Upper lobe of left lung (tissue), 6 donors: ENCODE measurements at regions not wholly inside any gene's neighbourhood (a gene's known extent, or its start where the extent isn't known, plus 50 kb on each side); places are given as distances from the start of the nearest gene placed in this dataset.

ENCODE experiments used
- ATAC-seq, 2 donors: fragments of 200-7000 bp; cut with Tn5 transposase; one replicate each; pipeline ENCODE4 v1.9.1; 2022; ENCODE audit warnings: mild to moderate bottlenecking in 2 of 2, moderate library complexity in 2 of 2; ENCODE audit not compliant: low FRiP score in 2 of 2
- DNase-seq, 2 donors: peaks; one replicate each; pipeline ENCODE4 v3.0.0-alpha.2; 2019 to 2020
- H3K27ac ChIP-seq, 4 donors: fragments of 200-600 bp; sonication (generic); one replicate each; pipeline ENCODE4 v1.5.1; 2016 to 2019
- H3K27me3 ChIP-seq, 4 donors: fragments of 200-600 bp; sonication (generic); one replicate each; pipeline ENCODE4 v1.5.1; 2017 to 2019
- H3K36me3 ChIP-seq, 4 donors: fragments of 200-600 bp; sonication (generic); one replicate each; pipeline ENCODE4 v1.5.1; 2016 to 2019
- H3K4me1 ChIP-seq, 4 donors: fragments of 200-600 bp; sonication (generic); one replicate each; pipeline ENCODE4 v1.5.1; 2018 to 2019
- H3K4me3 ChIP-seq, 4 donors: fragments of 200-600 bp; sonication (generic); one replicate each; pipeline ENCODE4 v1.5.1; 2017 to 2019; ENCODE audit warnings: mild to moderate bottlenecking in 2 of 4, moderate library complexity in 1 of 4
- H3K9me3 ChIP-seq, 4 donors: fragments of 200-600 bp; sonication (generic); one replicate each; pipeline ENCODE4 v1.5.1; 2018 to 2019
- CTCF ChIP-seq, 6 experiments: fragments of 450-650 bp in 4 of 6; fragments of 200-600 bp in 2 of 6; sonication (generic) in 2 of 6; IDR thresholded peaks; one replicate each; pipeline ENCODE4 v1.5.1; 2016 to 2019; ENCODE audit warnings: antibody characterized with exemption in 6 of 6
- EP300 ChIP-seq, 4 donors: sonication (generic); formaldehyde crosslinking; IDR thresholded peaks; one replicate each; pipeline ENCODE4 v1.5.1; 2017; ENCODE audit warnings: antibody characterized with exemption in 4 of 4, control low read depth in 2 of 4
- POLR2A ChIP-seq, 4 donors: fragments of 450-650 bp; IDR thresholded peaks; one replicate each; pipeline ENCODE4 v1.5.1; 2016 to 2017; ENCODE audit warnings: antibody characterized with exemption in 4 of 4, mild to moderate bottlenecking in 2 of 4
- POLR2AphosphoS5 ChIP-seq, 2 donors: sonication (generic); formaldehyde crosslinking; IDR thresholded peaks; one replicate each; pipeline ENCODE4 v1.5.1; 2017; ENCODE audit warnings: antibody characterized with exemption in 2 of 2
- WGBS, 2 donors: methylation state at CpG; one replicate each; pipeline ENCODE4 v1.1.5; 2017 to 2018; 5-methylcytosine and 5-hydroxymethylcytosine counted together
- donor health status: DM: no; HTN: no; CAD: no; lungs with moderate emphysema.
- donor health status: DM: no; HTN: yes; CAD: no; lungs with severe emphysema.

GRCh38 chr17:14460516-14461226 lies 159.8 kb downstream of the HS3ST3B1 start:
- no peak for DNase-seq
- WGBS, 2 donors: 74 to 78% methylated on average over 2 of the region's 2 CpGs

GRCh38 chr17:14459955-14460354 lies 159.1 kb downstream of the HS3ST3B1 start:
- no peaks in the 10 kb centered on the region for H3K27me3 ChIP-seq
- H3K4me3 ChIP-seq: no peak overlapping the region
- H3K4me1 ChIP-seq: no peaks in the 10 kb centered on the region
- TF ChIP-seq POLR2A (IDR thresholded peaks at IDR 0.05) (no peak), EP300 (IDR thresholded peaks at IDR 0.05) (no peak), POLR2AphosphoS5 (IDR thresholded peaks at IDR 0.05) (no peak)
- no peak for ATAC-seq
- no peaks in the 10 kb centered on the region for H3K9me3 ChIP-seq
- no peak for DNase-seq
- 73% methylated on average over 5 of the region's 5 CpGs for WGBS, 2 donors
- no peak overlapping the region for H3K27ac ChIP-seq
- no peaks in the 10 kb centered on the region for H3K36me3 ChIP-seq

More at GRCh38 chr17:14460516-14461226, 159.8 kb downstream of the HS3ST3B1 start:
- H3K36me3 ChIP-seq: no peaks in the 10 kb centered on the region
- TF ChIP-seq POLR2A (IDR thresholded peaks at IDR 0.05) (no peak), POLR2AphosphoS5 (IDR thresholded peaks at IDR 0.05) (no peak), CTCF (IDR thresholded peaks at IDR 0.05) (no peak), EP300 (IDR thresholded peaks at IDR 0.05) (no peak)
- no peak for ATAC-seq
- H3K9me3 ChIP-seq: no peaks in the 10 kb centered on the region
- H3K27me3 ChIP-seq: no peaks in the 10 kb centered on the region
- no peak overlapping the region for H3K4me3 ChIP-seq
- H3K4me1 ChIP-seq: no peaks in the 10 kb centered on the region
- H3K27ac ChIP-seq: no peak overlapping the region

GRCh38 chr17:14458724-14459123 lies 157.8 kb downstream of the HS3ST3B1 start:
- H3K27ac ChIP-seq: no peak overlapping the region
- no peaks in the 10 kb centered on the region for H3K4me1 ChIP-seq
- H3K4me3 ChIP-seq: no peak overlapping the region
- no peak for TF ChIP-seq POLR2AphosphoS5 (IDR thresholded peaks at IDR 0.05)
- no peak for TF ChIP-seq EP300 (IDR thresholded peaks at IDR 0.05)
- no peak for TF ChIP-seq POLR2A (IDR thresholded peaks at IDR 0.05)
- no peak for TF ChIP-seq CTCF (IDR thresholded peaks at IDR 0.05)
- H3K36me3 ChIP-seq: no peaks in the 10 kb centered on the region
- ATAC-seq (no peak), DNase-seq (no peak)
- H3K27me3 ChIP-seq: no peaks in the 10 kb centered on the region
- WGBS, 2 donors: 32 to 39% methylated on average over 3 of the region's 3 CpGs
- no peaks in the 10 kb centered on the region for H3K9me3 ChIP-seq

GRCh38 chr17:14454746-14455145 lies 153.9 kb downstream of the HS3ST3B1 start:
- Histone ChIP-seq H3K4me1 (no peaks in the 10 kb centered on the region), H3K27ac (no peak overlapping the region), H3K36me3 (no peaks in the 10 kb centered on the region), H3K9me3 (no peaks in the 10 kb centered on the region), H3K27me3 (no peaks in the 10 kb centered on the region), H3K4me3 (no peak overlapping the region)
- 78 to 80% methylated on average over 4 of the region's 4 CpGs for WGBS, 2 donors
- no peak for ATAC-seq
- TF ChIP-seq POLR2A (IDR thresholded peaks at IDR 0.05) (no peak), POLR2AphosphoS5 (IDR thresholded peaks at IDR 0.05) (no peak), EP300 (IDR thresholded peaks at IDR 0.05) (no peak), CTCF (IDR thresholded peaks at IDR 0.05) (no peak)
- no peak for DNase-seq

- Histone ChIP-seq H3K9me3 (no peaks in the 10 kb centered on the region), H3K4me3 (no peak overlapping the region), H3K4me1 (no peaks in the 10 kb centered on the region), H3K27ac (no peak overlapping the region), H3K36me3 (no peaks in the 10 kb centered on the region), H3K27me3 (no peaks in the 10 kb centered on the region)
- 86 to 96% methylated on average over 1 of the region's 1 CpG for WGBS, 2 donors
- TF ChIP-seq CTCF (IDR thresholded peaks at IDR 0.05): no peak
- TF ChIP-seq EP300 (IDR thresholded peaks at IDR 0.05): no peak
- no peak for TF ChIP-seq POLR2A (IDR thresholded peaks at IDR 0.05)
- no peak for TF ChIP-seq POLR2AphosphoS5 (IDR thresholded peaks at IDR 0.05)
- ATAC-seq: no peak
- DNase-seq: no peak
Observed at GRCh38 chr17:14452856-14453255, 152.0 kb downstream of the HS3ST3B1 start.
